HepG2 (cell line): ENCODE measurements at regions not wholly inside any gene's neighbourhood (a gene's known extent, or its start where the extent isn't known, plus 50 kb on each side); places are given as distances from the start of the nearest gene placed in this dataset.

Source experiments
- CEBPG ChIP-seq: IDR thresholded peaks from 2 replicates; pipeline ENCODE4 v1.6.1; 2016
- EED ChIP-seq: sonication (generic); formaldehyde crosslinking; IDR thresholded peaks from 2 replicates; pipeline ENCODE4 v1.5.0; 2020; ENCODE audit warnings: mild to moderate bottlenecking, missing genetic modification reagents
- HNRNPH1 ChIP-seq: fragments of 200-400 bp; formaldehyde crosslinking; optimal IDR thresholded peaks from 2 replicates; pipeline ENCODE3; 2017; ENCODE audit warnings: mild to moderate bottlenecking, low read depth, low read length
- LCORL ChIP-seq, 2 experiments: fragments of 450-650 bp in 1 of 2; sonication (generic) in 1 of 2; formaldehyde crosslinking in 1 of 2; IDR thresholded peaks; 2 replicates each; pipeline versions ENCODE4 v1.5.0 to v1.6.1; 2017 to 2020; ENCODE audit warnings: antibody characterized with exemption in 1 of 2, missing genetic modification reagents in 1 of 2
- NFATC3 ChIP-seq: sonication (generic); formaldehyde crosslinking; IDR thresholded peaks from 2 replicates; pipeline ENCODE4 v1.5.1; 2020; ENCODE audit warnings: mild to moderate bottlenecking, missing genetic modification reagents
- ZBTB14 ChIP-seq: sonication (generic); formaldehyde crosslinking; IDR thresholded peaks from 2 replicates; pipeline ENCODE4 v1.4.0; 2020; ENCODE audit warnings: missing genetic modification reagents
- ZHX1 ChIP-seq: sonication (generic); formaldehyde crosslinking; IDR thresholded peaks from 2 replicates; pipeline ENCODE4 v1.8.1; 2022; ENCODE audit warnings: low read depth, mild to moderate bottlenecking, missing genetic modification reagents
- ZMAT3 ChIP-seq: sonication (generic); formaldehyde crosslinking; conservative IDR thresholded peaks from 2 replicates; pipeline ENCODE4 v1.7.0; 2021; ENCODE audit warnings: missing genetic modification reagents
- ZNF121 ChIP-seq: sonication (generic); formaldehyde crosslinking; IDR thresholded peaks from 2 replicates; pipeline ENCODE4 v1.5.0; 2020; ENCODE audit warnings: mild to moderate bottlenecking, missing genetic modification reagents
- ZNF18 ChIP-seq: sonication (generic); formaldehyde crosslinking; IDR thresholded peaks from 2 replicates; pipeline ENCODE4 v1.8.0; 2022; ENCODE audit warnings: mild to moderate bottlenecking, missing genetic modification reagents; ENCODE audit not compliant: insufficient replicate concordance
- ZNF296 ChIP-seq: sonication (generic); formaldehyde crosslinking; conservative IDR thresholded peaks from 2 replicates; pipeline ENCODE4 v1.5.0; 2020; ENCODE audit warnings: mild to moderate bottlenecking, missing genetic modification reagents
- ZNF558 ChIP-seq: sonication (generic); formaldehyde crosslinking; IDR thresholded peaks from 2 replicates; pipeline ENCODE4 v1.9.0; 2022; ENCODE audit warnings: mild to moderate bottlenecking, missing genetic modification reagents, borderline replicate concordance
- ZNF773 ChIP-seq: sonication (generic); formaldehyde crosslinking; IDR thresholded peaks from 2 replicates; pipeline ENCODE4 v1.4.0; 2020; ENCODE audit warnings: missing genetic modification reagents, borderline replicate concordance
- ZSCAN5A ChIP-seq: sonication (generic); formaldehyde crosslinking; IDR thresholded peaks from 2 replicates; pipeline ENCODE4 v1.8.0; 2022; ENCODE audit warnings: mild to moderate bottlenecking, missing genetic modification reagents, borderline replicate concordance
- TF ChIP-seq, protein P1 (sequence below): sonication (generic); formaldehyde crosslinking; IDR thresholded peaks from 2 replicates; pipeline ENCODE4 v1.4.0; 2020; ENCODE audit warnings: missing genetic modification reagents
- TF ChIP-seq, protein P2 (sequence below): sonication (generic); formaldehyde crosslinking; IDR thresholded peaks from 2 replicates; pipeline ENCODE4 v1.4.0; 2020; ENCODE audit warnings: mild to moderate bottlenecking, missing genetic modification reagents
- TF ChIP-seq, protein P3 (sequence below): IDR thresholded peaks from 2 replicates; pipeline ENCODE4 v1.6.1; 2016

GRCh38 chr7:65269150-65269856, 104.4 kb upstream of the ZNF92 start (continued):
- no peak for TF ChIP-seq ZBTB14 (CRISPR knock-in tag)
- no peak for TF ChIP-seq EED (CRISPR knock-in tag)
- 0 out of 2 replicates have a peak, but pooled peaks have one; percentile 45 for TF ChIP-seq ZSCAN5A (CRISPR knock-in tag)
- TF ChIP-seq, protein P1, sequence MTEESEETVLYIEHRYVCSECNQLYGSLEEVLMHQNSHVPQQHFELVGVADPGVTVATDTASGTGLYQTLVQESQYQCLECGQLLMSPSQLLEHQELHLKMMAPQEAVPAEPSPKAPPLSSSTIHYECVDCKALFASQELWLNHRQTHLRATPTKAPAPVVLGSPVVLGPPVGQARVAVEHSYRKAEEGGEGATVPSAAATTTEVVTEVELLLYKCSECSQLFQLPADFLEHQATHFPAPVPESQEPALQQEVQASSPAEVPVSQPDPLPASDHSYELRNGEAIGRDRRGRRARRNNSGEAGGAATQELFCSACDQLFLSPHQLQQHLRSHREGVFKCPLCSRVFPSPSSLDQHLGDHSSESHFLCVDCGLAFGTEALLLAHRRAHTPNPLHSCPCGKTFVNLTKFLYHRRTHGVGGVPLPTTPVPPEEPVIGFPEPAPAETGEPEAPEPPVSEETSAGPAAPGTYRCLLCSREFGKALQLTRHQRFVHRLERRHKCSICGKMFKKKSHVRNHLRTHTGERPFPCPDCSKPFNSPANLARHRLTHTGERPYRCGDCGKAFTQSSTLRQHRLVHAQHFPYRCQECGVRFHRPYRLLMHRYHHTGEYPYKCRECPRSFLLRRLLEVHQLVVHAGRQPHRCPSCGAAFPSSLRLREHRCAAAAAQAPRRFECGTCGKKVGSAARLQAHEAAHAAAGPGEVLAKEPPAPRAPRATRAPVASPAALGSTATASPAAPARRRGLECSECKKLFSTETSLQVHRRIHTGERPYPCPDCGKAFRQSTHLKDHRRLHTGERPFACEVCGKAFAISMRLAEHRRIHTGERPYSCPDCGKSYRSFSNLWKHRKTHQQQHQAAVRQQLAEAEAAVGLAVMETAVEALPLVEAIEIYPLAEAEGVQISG (CRISPR knock-in tag) = peak; percentile 78
- no peak for TF ChIP-seq ZMAT3 (CRISPR knock-in tag)
- TF ChIP-seq, protein P2, sequence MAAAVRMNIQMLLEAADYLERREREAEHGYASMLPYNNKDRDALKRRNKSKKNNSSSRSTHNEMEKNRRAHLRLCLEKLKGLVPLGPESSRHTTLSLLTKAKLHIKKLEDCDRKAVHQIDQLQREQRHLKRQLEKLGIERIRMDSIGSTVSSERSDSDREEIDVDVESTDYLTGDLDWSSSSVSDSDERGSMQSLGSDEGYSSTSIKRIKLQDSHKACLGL (CRISPR knock-in tag) = 0 out of 2 replicates have a peak, but pooled peaks have one; percentile 51
- TF ChIP-seq, protein P3, sequence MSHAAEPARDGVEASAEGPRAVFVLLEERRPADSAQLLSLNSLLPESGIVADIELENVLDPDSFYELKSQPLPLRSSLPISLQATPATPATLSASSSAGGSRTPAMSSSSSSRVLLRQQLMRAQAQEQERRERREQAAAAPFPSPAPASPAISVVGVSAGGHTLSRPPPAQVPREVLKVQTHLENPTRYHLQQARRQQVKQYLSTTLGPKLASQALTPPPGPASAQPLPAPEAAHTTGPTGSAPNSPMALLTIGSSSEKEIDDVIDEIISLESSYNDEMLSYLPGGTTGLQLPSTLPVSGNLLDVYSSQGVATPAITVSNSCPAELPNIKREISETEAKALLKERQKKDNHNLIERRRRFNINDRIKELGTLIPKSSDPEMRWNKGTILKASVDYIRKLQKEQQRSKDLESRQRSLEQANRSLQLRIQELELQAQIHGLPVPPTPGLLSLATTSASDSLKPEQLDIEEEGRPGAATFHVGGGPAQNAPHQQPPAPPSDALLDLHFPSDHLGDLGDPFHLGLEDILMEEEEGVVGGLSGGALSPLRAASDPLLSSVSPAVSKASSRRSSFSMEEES (CRISPR knock-in tag) = no peak
- TF ChIP-seq ZNF296 (CRISPR knock-in tag) = no peak
- TF ChIP-seq ZHX1 = no peak
- no peak for TF ChIP-seq ZNF558 (CRISPR knock-in tag)
- TF ChIP-seq CEBPG = no peak
- no peak for TF ChIP-seq NFATC3
- TF ChIP-seq ZNF773 = no peak
- no peak for TF ChIP-seq ZNF121 (CRISPR knock-in tag)
- no peak for TF ChIP-seq HNRNPH1
- TF ChIP-seq ZNF18 (CRISPR knock-in tag) = no peak
- no peak for TF ChIP-seq LCORL (IDR thresholded peaks at IDR 0.05)
- peak; percentile 39; the same call in 1 of the 2 replicates for TF ChIP-seq LCORL (CRISPR knock-in tag; IDR thresholded peaks at IDR 0.05)
